ENCODE measurements at regions not wholly inside any gene's neighbourhood (a gene's known extent, or its start where the extent isn't known, plus 50 kb on each side); places are given as distances from the start of the nearest gene placed in this dataset.
"Not testable (repeated sequence)": the region's sequence is repeated elsewhere in the genome, so short reads cannot be mapped to it uniquely, and the experiment has no call there.

GRCh38 chr14:61149896-61150295, 131.2 kb downstream of the TMEM30B start:
- no peak overlapping the region for H3K27ac ChIP-seq (ENCODE audit: insufficient read depth, low read depth, low read length, poor library complexity, severe bottlenecking)
- no peaks in the 10 kb centered on the region for H3K27me3 ChIP-seq (ENCODE audit: control insufficient read depth, insufficient read depth, low read length, poor library complexity, severe bottlenecking)
- H3K9me3 ChIP-seq (ENCODE audit: control insufficient read depth, low read length): no peaks in the 10 kb centered on the region
- no peaks in the 10 kb centered on the region for H3K36me3 ChIP-seq (ENCODE audit: control insufficient read depth, insufficient read depth, low read length)
- H3K4me3 ChIP-seq (ENCODE audit: insufficient read depth, low read depth, low read length): no peak overlapping the region
- H3K4me1 ChIP-seq (ENCODE audit: control insufficient read depth, insufficient read depth, low read length): peaks cover 32% of the 10 kb centered on the region

- no peaks in the 10 kb centered on the region for H3K36me3 ChIP-seq (ENCODE audit: control insufficient read depth, insufficient read depth, low read length)
- no peak overlapping the region for H3K27ac ChIP-seq (ENCODE audit: insufficient read depth, low read depth, low read length, poor library complexity, severe bottlenecking)
- H3K4me3 ChIP-seq (ENCODE audit: insufficient read depth, low read depth, low read length): no peak overlapping the region
- H3K27me3 ChIP-seq (ENCODE audit: control insufficient read depth, insufficient read depth, low read length, poor library complexity, severe bottlenecking): no peaks in the 10 kb centered on the region
- H3K9me3 ChIP-seq (ENCODE audit: control insufficient read depth, low read length): no peaks in the 10 kb centered on the region
- WGBS, 2 experiments: 96 to 98% methylated on average over 4 of the region's 4 CpGs
- peaks cover 21% of the 10 kb centered on the region for H3K4me1 ChIP-seq (ENCODE audit: control insufficient read depth, insufficient read depth, low read length)
Observed at GRCh38 chr14:61148742-61149350, 132.3 kb downstream of the TMEM30B start.

- 89% methylated on average over 21 of the region's 21 CpGs for WGBS, 2 experiments
- Histone ChIP-seq H3K9me3 (ENCODE audit: control insufficient read depth, low read length) (no peaks in the 10 kb centered on the region), H3K36me3 (ENCODE audit: control insufficient read depth, insufficient read depth, low read length) (no peaks in the 10 kb centered on the region), H3K27me3 (ENCODE audit: control insufficient read depth, insufficient read depth, low read length, poor library complexity, severe bottlenecking) (no peaks in the 10 kb centered on the region), H3K4me1 (ENCODE audit: control insufficient read depth, insufficient read depth, low read length) (peaks cover 13% of the 10 kb centered on the region), H3K4me3 (ENCODE audit: insufficient read depth, low read depth, low read length) (no peak overlapping the region), H3K27ac (ENCODE audit: insufficient read depth, low read depth, low read length, poor library complexity, severe bottlenecking) (peak overlapping the region; percentile 28)
Observed at GRCh38 chr14:61147831-61148549, 133.1 kb downstream of the TMEM30B start.

GRCh38 chr14:61147381-61147821, 133.7 kb downstream of the TMEM30B start:
- Histone ChIP-seq H3K9me3 (ENCODE audit: control insufficient read depth, low read length) (no peaks in the 10 kb centered on the region), H3K27ac (ENCODE audit: insufficient read depth, low read depth, low read length, poor library complexity, severe bottlenecking) (peak overlapping the region; percentile 28), H3K4me3 (ENCODE audit: insufficient read depth, low read depth, low read length) (no peak overlapping the region), H3K27me3 (ENCODE audit: control insufficient read depth, insufficient read depth, low read length, poor library complexity, severe bottlenecking) (no peaks in the 10 kb centered on the region), H3K4me1 (ENCODE audit: control insufficient read depth, insufficient read depth, low read length) (peaks cover 8% of the 10 kb centered on the region), H3K36me3 (ENCODE audit: control insufficient read depth, insufficient read depth, low read length) (no peaks in the 10 kb centered on the region)
- WGBS, 2 experiments: 94 to 96% methylated on average over 7 of the region's 7 CpGs

DNA sequence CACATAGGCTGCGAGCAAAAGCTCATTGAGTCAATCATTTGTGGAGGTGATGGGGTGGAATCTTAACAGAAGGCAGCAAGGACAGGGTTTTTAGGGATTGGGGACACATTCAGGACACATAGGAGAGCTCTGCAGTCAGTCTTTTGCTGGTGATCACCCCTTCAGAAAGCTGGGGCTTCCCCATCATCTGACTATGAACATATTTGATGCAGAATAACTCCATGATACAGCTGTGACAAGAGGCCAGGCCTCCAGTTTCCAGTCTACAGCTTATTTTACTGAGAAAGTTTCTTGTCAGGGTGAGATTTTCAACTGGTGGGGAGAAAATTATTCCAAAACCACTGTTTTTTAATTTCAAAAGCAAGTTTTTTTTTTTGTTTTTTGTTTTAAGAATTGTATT, 134.2 kb downstream of the TMEM30B start:
- Histone ChIP-seq H3K27ac (ENCODE audit: insufficient read depth, low read depth, low read length, poor library complexity, severe bottlenecking) (no peak overlapping the region), H3K27me3 (ENCODE audit: control insufficient read depth, insufficient read depth, low read length, poor library complexity, severe bottlenecking) (no peaks in the 10 kb centered on the region), H3K4me1 (ENCODE audit: control insufficient read depth, insufficient read depth, low read length) (peaks cover 8% of the 10 kb centered on the region), H3K9me3 (ENCODE audit: control insufficient read depth, low read length) (no peaks in the 10 kb centered on the region), H3K36me3 (ENCODE audit: control insufficient read depth, insufficient read depth, low read length) (no peaks in the 10 kb centered on the region), H3K4me3 (ENCODE audit: insufficient read depth, low read depth, low read length) (no peak overlapping the region)
- WGBS, 2 experiments: 93 to 97% methylated on average over 1 of the region's 1 CpG

GRCh38 chr14:61145903-61146481, 135.1 kb downstream of the TMEM30B start:
- Histone ChIP-seq H3K4me1 (ENCODE audit: control insufficient read depth, insufficient read depth, low read length) (peaks cover 8% of the 10 kb centered on the region), H3K36me3 (ENCODE audit: control insufficient read depth, insufficient read depth, low read length) (no peaks in the 10 kb centered on the region), H3K27ac (ENCODE audit: insufficient read depth, low read depth, low read length, poor library complexity, severe bottlenecking) (no peak overlapping the region), H3K4me3 (ENCODE audit: insufficient read depth, low read depth, low read length) (no peak overlapping the region), H3K27me3 (ENCODE audit: control insufficient read depth, insufficient read depth, low read length, poor library complexity, severe bottlenecking) (no peaks in the 10 kb centered on the region), H3K9me3 (ENCODE audit: control insufficient read depth, low read length) (no peaks in the 10 kb centered on the region)
- WGBS, 2 experiments: 63 to 66% methylated on average over 7 of the region's 7 CpGs

- Histone ChIP-seq H3K27me3 (ENCODE audit: control insufficient read depth, insufficient read depth, low read length, poor library complexity, severe bottlenecking) (no peaks in the 10 kb centered on the region), H3K4me1 (ENCODE audit: control insufficient read depth, insufficient read depth, low read length) (peaks cover 8% of the 10 kb centered on the region), H3K9me3 (ENCODE audit: control insufficient read depth, low read length) (no peaks in the 10 kb centered on the region), H3K4me3 (ENCODE audit: insufficient read depth, low read depth, low read length) (no peak overlapping the region), H3K27ac (ENCODE audit: insufficient read depth, low read depth, low read length, poor library complexity, severe bottlenecking) (no peak overlapping the region), H3K36me3 (ENCODE audit: control insufficient read depth, insufficient read depth, low read length) (no peaks in the 10 kb centered on the region)
- WGBS, 2 experiments: 84 to 89% methylated on average over 8 of the region's 8 CpGs
Observed at GRCh38 chr14:61145034-61145902, 135.9 kb downstream of the TMEM30B start.

DNA sequence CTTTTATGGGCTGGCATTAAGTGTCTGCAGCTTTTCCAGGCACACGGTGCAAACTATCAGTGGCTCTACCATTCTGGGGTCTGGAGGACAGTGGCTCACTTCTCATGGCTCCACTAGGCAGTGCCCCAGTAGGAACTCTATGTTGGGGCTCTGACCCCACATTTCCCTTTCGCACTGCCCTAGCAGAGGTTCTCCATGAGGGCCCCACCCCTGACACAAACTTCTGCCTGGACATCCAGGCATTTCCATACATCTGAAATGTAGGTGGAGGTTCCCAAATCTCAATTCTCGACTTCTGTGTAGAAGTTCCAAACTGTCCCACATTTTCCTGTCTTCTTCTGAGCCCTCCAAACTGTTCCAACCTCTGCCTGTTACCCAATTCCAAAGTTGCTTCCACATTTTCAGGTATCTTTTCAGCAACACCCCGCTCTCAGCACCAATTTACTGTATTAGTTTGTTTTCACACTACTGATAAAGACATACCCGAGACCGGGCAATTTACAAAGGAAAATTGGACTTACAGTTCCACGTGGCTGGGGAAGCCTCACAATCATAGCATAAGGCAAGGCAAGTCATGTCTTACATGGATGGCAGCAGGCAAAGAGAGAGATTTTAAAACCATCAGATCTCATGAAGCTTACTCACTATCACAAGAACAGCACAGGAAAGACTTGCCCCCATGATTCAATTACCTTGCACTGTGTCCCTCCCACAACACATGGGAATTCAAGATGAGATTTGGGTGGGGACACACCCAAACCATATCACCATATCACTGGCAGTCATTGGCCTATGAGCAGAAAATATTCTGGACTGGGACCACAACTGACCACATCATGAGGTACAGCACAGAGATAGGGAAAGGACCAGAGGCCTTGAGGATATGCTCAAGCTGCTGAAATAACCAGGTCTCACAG, 136.8 kb downstream of the TMEM30B start:
- H3K9me3 ChIP-seq (ENCODE audit: control insufficient read depth, low read length); H3K4me3 ChIP-seq (ENCODE audit: insufficient read depth, low read depth, low read length); H3K4me1 ChIP-seq (ENCODE audit: control insufficient read depth, insufficient read depth, low read length); H3K27me3 ChIP-seq (ENCODE audit: control insufficient read depth, insufficient read depth, low read length, poor library complexity, severe bottlenecking); H3K36me3 ChIP-seq (ENCODE audit: control insufficient read depth, insufficient read depth, low read length); H3K27ac ChIP-seq (ENCODE audit: insufficient read depth, low read depth, low read length, poor library complexity, severe bottlenecking): not testable (repeated sequence)
- 92 to 94% methylated on average over 7 of the region's 7 CpGs for WGBS, 2 experiments

DNA sequence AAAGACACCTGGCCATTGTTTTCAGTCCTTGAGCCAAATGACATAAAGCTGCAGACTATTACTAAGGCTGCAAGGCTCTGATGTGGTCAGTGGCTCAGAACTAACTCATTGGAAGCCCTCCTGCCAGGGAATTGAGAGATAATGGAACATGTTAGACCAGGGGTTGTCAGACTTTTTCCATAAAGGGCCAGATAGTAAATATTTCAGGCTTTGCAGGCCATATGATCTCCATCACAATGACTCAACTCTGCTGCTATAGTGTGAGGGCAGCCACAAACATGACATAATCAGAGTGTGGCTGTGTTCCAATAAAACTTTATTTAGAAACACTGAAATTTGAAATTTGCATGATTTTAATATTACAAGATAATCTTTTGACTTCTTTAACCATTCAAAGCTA, 140.3 kb downstream of the TMEM30B start:
- Histone ChIP-seq H3K9me3 (ENCODE audit: control insufficient read depth, low read length) (no peaks in the 10 kb centered on the region), H3K36me3 (ENCODE audit: control insufficient read depth, insufficient read depth, low read length) (no peaks in the 10 kb centered on the region), H3K4me1 (ENCODE audit: control insufficient read depth, insufficient read depth, low read length) (no peaks in the 10 kb centered on the region), H3K27ac (ENCODE audit: insufficient read depth, low read depth, low read length, poor library complexity, severe bottlenecking) (no peak overlapping the region), H3K4me3 (ENCODE audit: insufficient read depth, low read depth, low read length) (no peak overlapping the region), H3K27me3 (ENCODE audit: control insufficient read depth, insufficient read depth, low read length, poor library complexity, severe bottlenecking) (no peaks in the 10 kb centered on the region)

Measured in ectodermal cell (in vitro differentiated cells).